Neural cell (in vitro differentiated cells): ENCODE measurements at regions not wholly inside any gene's neighbourhood (a gene's known extent, or its start where the extent isn't known, plus 50 kb on each side); places are given as distances from the start of the nearest gene placed in this dataset.

Experiments
- H2AFZ ChIP-seq: fragments of 200-600, 300-800 bp; sonication (generic), shearing (Covaris generic); 2 replicates; pipeline ENCODE4 v1.6.0; 2014; ENCODE audit warnings: low read depth, mild to moderate bottlenecking, antibody characterized with exemption, low read length, moderate library complexity
- H3F3A ChIP-seq: fragments of 200-600 bp; shearing (Covaris generic); 2 replicates; pipeline ENCODE4 v1.6.1; 2016; ENCODE audit warnings: mild to moderate bottlenecking, moderate library complexity, mixed read lengths, antibody characterized with exemption, low read length; ENCODE audit not compliant: insufficient read depth, poor library complexity, severe bottlenecking
- H3K27ac ChIP-seq: fragments of 200-600, 300-800 bp; sonication (generic), shearing (Covaris generic); 2 replicates; pipeline ENCODE4 v1.5.1; 2014; ENCODE audit warnings: mild to moderate bottlenecking, low read length, moderate library complexity
- H3K27me3 ChIP-seq: fragments of 300-800, 200-600 bp; sonication (generic), shearing (Covaris generic); 2 replicates; pipeline ENCODE4 v1.6.0; 2014; ENCODE audit warnings: mild to moderate bottlenecking, low read depth, low read length, moderate library complexity; ENCODE audit not compliant: insufficient read depth
- H3K36me3 ChIP-seq: fragments of 300-800, 200-600 bp; sonication (generic), shearing (Covaris generic); 2 replicates; pipeline ENCODE4 v1.5.1; 2014; ENCODE audit warnings: mild to moderate bottlenecking, antibody characterized with exemption, low read length, moderate library complexity; ENCODE audit not compliant: insufficient read depth
- H3K4me2 ChIP-seq: fragments of 300-800, 200-600 bp; sonication (generic), shearing (Covaris generic); 2 replicates; pipeline ENCODE4 v1.6.0; 2014; ENCODE audit warnings: mild to moderate bottlenecking, low read length
- H3K4me3 ChIP-seq: fragments of 300-800, 200-600 bp; sonication (generic), shearing (Covaris generic); 2 replicates; pipeline ENCODE4 v1.5.1; 2014; ENCODE audit warnings: mild to moderate bottlenecking, low read length, moderate library complexity
- H3K79me2 ChIP-seq: fragments of 200-600 bp; shearing (Covaris generic); replicated peaks from 2 replicates; pipeline ENCODE4 v1.6.0; 2014; ENCODE audit warnings: mild to moderate bottlenecking, low read length, moderate library complexity; ENCODE audit not compliant: insufficient read depth
- H3K9ac ChIP-seq: fragments of 300-800, 200-600 bp; sonication (generic), shearing (Covaris generic); 2 replicates; pipeline ENCODE4 v1.6.1; 2016; ENCODE audit warnings: mild to moderate bottlenecking, low read length, mixed read lengths
- H3K9me2 ChIP-seq: fragments of 200-600 bp; shearing (Covaris generic); 2 replicates; pipeline ENCODE4 v1.6.1; 2016; ENCODE audit warnings: mild to moderate bottlenecking, low read length, mixed read lengths; ENCODE audit not compliant: insufficient read depth
- H3K9me3 ChIP-seq: fragments of 200-600, 300-800 bp; sonication (generic), shearing (Covaris generic); 2 replicates; pipeline ENCODE4 v1.6.1; 2016; ENCODE audit warnings: mild to moderate bottlenecking, mixed run types, low read length, moderate library complexity, mixed read lengths
- H4K20me1 ChIP-seq: fragments of 200-600 bp; shearing (Covaris generic); 2 replicates; pipeline ENCODE4 v1.6.1; 2016; ENCODE audit warnings: mild to moderate bottlenecking, mixed run types; ENCODE audit not compliant: insufficient read depth
- CTCF ChIP-seq: fragments of 450-650 bp; IDR thresholded peaks from 2 replicates; pipeline ENCODE4 v1.5.1; 2014; ENCODE audit warnings: antibody characterized with exemption, mild to moderate bottlenecking, moderate library complexity; ENCODE audit not compliant: poor library complexity, severe bottlenecking
- EP300 ChIP-seq: fragments of 450-650 bp; conservative IDR thresholded peaks from 2 replicates; pipeline ENCODE4 v1.6.1; 2014; ENCODE audit warnings: antibody characterized with exemption, mild to moderate bottlenecking, moderate library complexity; ENCODE audit not compliant: poor library complexity, severe bottlenecking
- EZH2 ChIP-seq: fragments of 200-600, 300-800 bp; shearing (Covaris generic), sonication (generic); IDR thresholded peaks from 2 replicates; pipeline ENCODE4 v1.6.1; 2014; ENCODE audit warnings: antibody characterized with exemption, low read length, borderline replicate concordance, mild to moderate bottlenecking; ENCODE audit not compliant: insufficient read depth, poor library complexity, severe bottlenecking
- MXI1 ChIP-seq: fragments of 450-650 bp; conservative IDR thresholded peaks from 2 replicates; pipeline ENCODE4 v1.6.1; 2014; ENCODE audit warnings: antibody characterized with exemption, mild to moderate bottlenecking; ENCODE audit not compliant: poor library complexity, severe bottlenecking
- POLR2AphosphoS5 ChIP-seq: IDR thresholded peaks from 2 replicates; pipeline ENCODE4 v1.6.1; 2012
- RAD21 ChIP-seq: fragments of 450-650 bp; conservative IDR thresholded peaks from 2 replicates; pipeline ENCODE4 v1.6.1; 2014; ENCODE audit warnings: antibody characterized with exemption, mild to moderate bottlenecking, moderate library complexity
- REST ChIP-seq: IDR thresholded peaks from 2 replicates; pipeline ENCODE4 v1.6.1; 2012; ENCODE audit warnings: borderline replicate concordance
- SMC3 ChIP-seq: fragments of 450-650 bp; conservative IDR thresholded peaks from 2 replicates; pipeline ENCODE4 v1.6.1; 2014; ENCODE audit warnings: antibody characterized with exemption, mild to moderate bottlenecking, moderate library complexity; ENCODE audit not compliant: poor library complexity
- TAF1 ChIP-seq: IDR thresholded peaks from 2 replicates; pipeline ENCODE4 v1.6.1; 2012; ENCODE audit warnings: low read depth

GRCh38 chr3:106969596-106969995 is 407.6 kb upstream of the CCDC54 start:
- H3K36me3 ChIP-seq = no peaks in the 10 kb centered on the region
- H3K27me3 ChIP-seq = no peaks in the 10 kb centered on the region
- H4K20me1 ChIP-seq = no peaks in the 10 kb centered on the region
- no peaks in the 10 kb centered on the region for H3K9me3 ChIP-seq
- TF ChIP-seq EZH2 (no peak), POLR2AphosphoS5 (peak; percentile 76), RAD21 (no peak), EP300 (peak; percentile 64), TAF1 (no peak), REST (no peak), MXI1 (no peak), SMC3 (peak; percentile 19), CTCF (peak; percentile 11)
- no peaks in the 10 kb centered on the region for H3K79me2 ChIP-seq
- peak overlapping the region; percentile 54 for H3K27ac ChIP-seq
- H3K4me2 ChIP-seq = no peak overlapping the region
- H3K9ac ChIP-seq = no peak overlapping the region
- no peaks in the 10 kb centered on the region for H3F3A ChIP-seq
- H2AFZ ChIP-seq = no peak overlapping the region
- H3K9me2 ChIP-seq = no peaks in the 10 kb centered on the region
- H3K4me3 ChIP-seq = no peak overlapping the region

- TF ChIP-seq EZH2 (no peak), REST (no peak), EP300 (no peak), CTCF (no peak), SMC3 (no peak), TAF1 (no peak), MXI1 (no peak), RAD21 (no peak), POLR2AphosphoS5 (no peak)
- no peak overlapping the region for H2AFZ ChIP-seq
- no peak overlapping the region for H3K4me3 ChIP-seq
- no peaks in the 10 kb centered on the region for H3K9me2 ChIP-seq
- H3K9ac ChIP-seq = no peak overlapping the region
- no peaks in the 10 kb centered on the region for H3K36me3 ChIP-seq
- no peaks in the 10 kb centered on the region for H4K20me1 ChIP-seq
- H3K27me3 ChIP-seq = no peaks in the 10 kb centered on the region
- no peaks in the 10 kb centered on the region for H3K79me2 ChIP-seq
- no peak overlapping the region for H3K4me2 ChIP-seq
- no peak overlapping the region for H3K27ac ChIP-seq
- H3K9me3 ChIP-seq = no peaks in the 10 kb centered on the region
- no peaks in the 10 kb centered on the region for H3F3A ChIP-seq
These were observed 395.8 kb upstream of the CCDC54 start for GRCh38 chr3:106981392-106981791.
